22Rv1 (cell line): ENCODE measurements at regions not wholly inside any gene's neighbourhood (a gene's known extent, or its start where the extent isn't known, plus 50 kb on each side); places are given as distances from the start of the nearest gene placed in this dataset.

Source experiments
- H3K27ac ChIP-seq: fragments of 450-650 bp; 2 replicates; pipeline ENCODE4 v1.5.1; 2017
- CTCF ChIP-seq: fragments of 450-650 bp; IDR thresholded peaks from 2 replicates; pipeline ENCODE4 v1.5.1; 2017; ENCODE audit warnings: mild to moderate bottlenecking
- ZFX ChIP-seq: fragments of 450-650 bp; IDR thresholded peaks from 2 replicates; pipeline ENCODE4 v1.6.1; 2017; ENCODE audit warnings: antibody characterized with exemption, borderline replicate concordance

- H3K27ac ChIP-seq = no peak overlapping the region
- TF ChIP-seq ZFX (no peak), CTCF (no peak)
Measured at GRCh38 chr12:97235102-97235501, 227.5 kb upstream of the RMST start.

DNA sequence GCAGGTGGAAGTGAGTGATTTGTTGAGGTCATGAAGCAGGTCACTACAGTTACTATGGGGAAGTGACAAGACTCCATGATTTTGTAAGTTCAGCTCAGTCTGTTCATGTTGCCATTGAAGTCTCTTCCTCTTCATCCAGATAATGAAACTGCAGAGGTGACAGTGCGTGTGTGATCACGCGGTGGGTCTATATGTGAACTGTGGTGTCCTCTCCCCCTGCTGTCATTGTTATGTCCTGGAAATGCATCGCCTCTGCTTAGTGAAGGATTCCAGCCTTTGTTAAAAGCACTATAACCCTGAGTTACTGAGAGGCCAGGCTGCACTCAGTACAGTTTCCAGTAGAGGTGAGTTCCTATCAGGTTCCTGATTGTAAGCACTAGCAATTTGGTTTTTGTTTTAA is 216.2 kb upstream of the RMST start:
- no peak overlapping the region for H3K27ac ChIP-seq
- TF ChIP-seq ZFX = no peak
- no peak for TF ChIP-seq CTCF

- TF ChIP-seq CTCF (no peak), ZFX (no peak)
- no peak overlapping the region for H3K27ac ChIP-seq
Measured at GRCh38 chr12:97250483-97250882, 212.1 kb upstream of the RMST start.

DNA sequence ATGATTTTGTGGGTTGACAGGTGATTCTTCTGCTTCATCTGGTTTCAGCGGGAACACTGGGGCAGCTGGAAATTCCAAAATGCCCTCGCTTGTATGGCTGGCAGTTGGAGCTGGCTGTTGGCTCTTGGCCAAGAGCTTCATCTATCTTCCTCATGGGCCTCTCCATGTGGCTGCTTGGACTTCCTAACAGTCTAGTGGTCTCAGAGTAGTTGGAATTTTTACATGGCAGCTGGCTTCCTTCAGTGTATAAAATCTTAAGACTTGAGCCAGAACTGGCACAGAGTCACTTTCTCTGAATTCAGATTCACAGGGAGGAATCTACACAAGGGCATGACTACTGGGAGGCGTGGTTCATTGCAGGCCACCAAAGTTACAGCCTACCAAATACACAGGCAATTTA is 204.9 kb upstream of the RMST start:
- H3K27ac ChIP-seq = no peak overlapping the region
- no peak for TF ChIP-seq CTCF
- no peak for TF ChIP-seq ZFX

DNA sequence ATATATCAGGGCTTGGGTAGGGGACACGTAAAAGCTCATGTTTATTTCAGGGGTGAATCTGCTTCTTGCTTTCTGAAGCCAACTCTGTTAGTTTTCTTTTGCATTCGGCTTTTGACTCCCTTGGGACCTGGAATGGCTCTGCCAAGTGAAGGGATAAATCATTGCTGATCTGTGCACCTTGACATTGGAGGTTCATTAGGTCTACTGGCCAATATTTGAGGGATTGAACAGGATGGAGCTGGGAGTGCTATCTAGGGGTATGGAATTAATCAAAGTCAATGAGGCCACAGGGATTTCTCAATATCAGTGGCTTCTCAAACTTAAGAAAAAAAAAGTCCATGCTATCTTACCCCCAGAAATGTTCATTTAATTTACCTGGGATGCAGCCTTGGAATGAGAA is 203.5 kb upstream of the RMST start:
- TF ChIP-seq CTCF (no peak), ZFX (no peak)
- no peak overlapping the region for H3K27ac ChIP-seq

DNA sequence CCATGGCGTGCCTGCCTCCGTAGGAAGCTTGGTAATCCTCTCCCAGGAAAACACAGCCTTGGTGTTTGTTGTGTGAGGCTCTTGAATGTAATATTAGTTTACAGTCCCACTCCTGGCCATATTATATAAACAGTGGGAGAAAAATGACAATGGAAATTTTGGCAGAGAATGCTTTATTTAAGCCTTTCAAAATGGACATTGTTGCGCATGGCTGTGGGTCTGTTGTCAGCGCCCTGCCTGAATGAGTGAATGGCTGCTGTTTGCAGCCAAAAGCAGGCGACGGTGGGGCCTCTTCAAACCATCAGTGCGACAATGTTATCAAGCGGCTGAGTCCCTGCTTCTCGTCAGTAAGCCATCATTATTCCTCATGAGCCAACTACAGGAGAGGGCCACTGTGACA is 201.8 kb upstream of the RMST start:
- no peak overlapping the region for H3K27ac ChIP-seq
- TF ChIP-seq CTCF (no peak), ZFX (no peak)

DNA sequence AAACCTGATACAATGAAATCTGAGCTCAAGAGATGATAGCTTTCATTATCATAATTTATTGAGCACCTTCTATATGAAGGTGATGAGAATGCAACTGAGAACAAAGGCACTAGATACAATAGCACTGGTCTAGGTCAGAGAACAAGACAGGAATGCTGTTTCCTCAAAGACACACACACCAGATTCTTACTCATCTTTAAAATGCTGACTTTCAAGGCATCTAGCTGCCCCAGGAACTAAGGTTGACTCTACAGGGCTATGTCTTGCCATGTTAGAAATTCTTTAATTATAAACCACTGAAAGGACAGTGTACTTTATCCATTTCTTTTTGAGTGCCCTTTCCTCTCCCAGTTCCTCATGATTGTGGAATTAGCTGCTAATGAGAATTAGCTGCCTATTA is 195.4 kb upstream of the RMST start:
- no peak overlapping the region for H3K27ac ChIP-seq
- no peak for TF ChIP-seq CTCF
- TF ChIP-seq ZFX = no peak
